ENCODE measurements at regions not wholly inside any gene's neighbourhood (a gene's known extent, or its start where the extent isn't known, plus 50 kb on each side); places are given as distances from the start of the nearest gene placed in this dataset.

GRCh38 chr2:125471963-125472362 is 1184.0 kb upstream of the GYPC start:
- H3K27ac ChIP-seq = no peak overlapping the region
- H3K36me3 ChIP-seq = no peaks in the 10 kb centered on the region
- intact Hi-C loops (cut with DNase I) = no loop called here
- TF ChIP-seq CTCF (IDR thresholded peaks at IDR 0.05) (no peak), POLR2AphosphoS5 (IDR thresholded peaks at IDR 0.05; ENCODE audit: insufficient read depth in 1 of 2, low read depth in 1 of 2) (no peak), POLR2A (IDR thresholded peaks at IDR 0.05) (no peak)
- no peak overlapping the region for H3K4me3 ChIP-seq
- H3K27me3 ChIP-seq = no peaks in the 10 kb centered on the region
- H3K4me1 ChIP-seq = no peaks in the 10 kb centered on the region
- H3K9me3 ChIP-seq = no peaks in the 10 kb centered on the region
- DNase-seq (ENCODE audit: extremely low spot score in 2 of 2) = no peak

GRCh38 chr2:125479143-125479636 is 1176.8 kb upstream of the GYPC start:
- intact Hi-C loops (cut with DNase I) = no loop called here
- H3K27me3 ChIP-seq = no peaks in the 10 kb centered on the region
- no peak for TF ChIP-seq POLR2AphosphoS5 (IDR thresholded peaks at IDR 0.05; ENCODE audit: insufficient read depth in 1 of 2, low read depth in 1 of 2)
- TF ChIP-seq POLR2A (IDR thresholded peaks at IDR 0.05) = no peak
- H3K36me3 ChIP-seq = no peaks in the 10 kb centered on the region
- no peak for DNase-seq (ENCODE audit: extremely low spot score in 2 of 2)
- H3K4me1 ChIP-seq = no peaks in the 10 kb centered on the region
- no peak overlapping the region for H3K4me3 ChIP-seq
- H3K27ac ChIP-seq = no peak overlapping the region
- H3K9me3 ChIP-seq = no peaks in the 10 kb centered on the region

GRCh38 chr2:125490308-125490707 is 1165.7 kb upstream of the GYPC start:
- Histone ChIP-seq H3K9me3 (no peaks in the 10 kb centered on the region), H3K4me1 (no peaks in the 10 kb centered on the region), H3K4me3 (no peak overlapping the region), H3K27me3 (no peaks in the 10 kb centered on the region), H3K36me3 (no peaks in the 10 kb centered on the region), H3K27ac (no peak overlapping the region)
- intact Hi-C loops (cut with DNase I) = no loop called here
- TF ChIP-seq POLR2AphosphoS5 (IDR thresholded peaks at IDR 0.05; ENCODE audit: insufficient read depth in 1 of 2, low read depth in 1 of 2) = no peak
- TF ChIP-seq POLR2A (IDR thresholded peaks at IDR 0.05) = no peak
- no peak for TF ChIP-seq CTCF (IDR thresholded peaks at IDR 0.05)
- no peak for DNase-seq (ENCODE audit: extremely low spot score in 2 of 2)

GRCh38 chr2:125491663-125492062 is 1164.3 kb upstream of the GYPC start:
- Histone ChIP-seq H3K36me3 (no peaks in the 10 kb centered on the region), H3K9me3 (no peaks in the 10 kb centered on the region), H3K27me3 (no peaks in the 10 kb centered on the region), H3K4me3 (no peak overlapping the region), H3K27ac (no peak overlapping the region), H3K4me1 (no peaks in the 10 kb centered on the region)
- DNase-seq (ENCODE audit: extremely low spot score in 2 of 2) = no peak
- TF ChIP-seq POLR2AphosphoS5 (IDR thresholded peaks at IDR 0.05; ENCODE audit: insufficient read depth in 1 of 2, low read depth in 1 of 2) (no peak), POLR2A (IDR thresholded peaks at IDR 0.05) (no peak), CTCF (IDR thresholded peaks at IDR 0.05) (no peak)
- intact Hi-C loops (cut with DNase I) = no loop called here

GRCh38 chr2:125512313-125512712 is 1143.6 kb upstream of the GYPC start:
- no peak for DNase-seq (ENCODE audit: extremely low spot score in 2 of 2)
- Histone ChIP-seq H3K27ac (no peak overlapping the region), H3K9me3 (no peaks in the 10 kb centered on the region), H3K4me1 (no peaks in the 10 kb centered on the region), H3K36me3 (no peaks in the 10 kb centered on the region), H3K4me3 (no peak overlapping the region), H3K27me3 (no peaks in the 10 kb centered on the region)
- intact Hi-C loops (cut with DNase I) = no loop called here
- TF ChIP-seq CTCF (IDR thresholded peaks at IDR 0.05) = no peak
- no peak for TF ChIP-seq POLR2A (IDR thresholded peaks at IDR 0.05)
- no peak for TF ChIP-seq POLR2AphosphoS5 (IDR thresholded peaks at IDR 0.05; ENCODE audit: insufficient read depth in 1 of 2, low read depth in 1 of 2)
